ENCODE measurements at regions not wholly inside any gene's neighbourhood (a gene's known extent, or its start where the extent isn't known, plus 50 kb on each side); places are given as distances from the start of the nearest gene placed in this dataset.
"Not testable (repeated sequence)": the region's sequence is repeated elsewhere in the genome, so short reads cannot be mapped to it uniquely, and the experiment has no call there.

DNA sequence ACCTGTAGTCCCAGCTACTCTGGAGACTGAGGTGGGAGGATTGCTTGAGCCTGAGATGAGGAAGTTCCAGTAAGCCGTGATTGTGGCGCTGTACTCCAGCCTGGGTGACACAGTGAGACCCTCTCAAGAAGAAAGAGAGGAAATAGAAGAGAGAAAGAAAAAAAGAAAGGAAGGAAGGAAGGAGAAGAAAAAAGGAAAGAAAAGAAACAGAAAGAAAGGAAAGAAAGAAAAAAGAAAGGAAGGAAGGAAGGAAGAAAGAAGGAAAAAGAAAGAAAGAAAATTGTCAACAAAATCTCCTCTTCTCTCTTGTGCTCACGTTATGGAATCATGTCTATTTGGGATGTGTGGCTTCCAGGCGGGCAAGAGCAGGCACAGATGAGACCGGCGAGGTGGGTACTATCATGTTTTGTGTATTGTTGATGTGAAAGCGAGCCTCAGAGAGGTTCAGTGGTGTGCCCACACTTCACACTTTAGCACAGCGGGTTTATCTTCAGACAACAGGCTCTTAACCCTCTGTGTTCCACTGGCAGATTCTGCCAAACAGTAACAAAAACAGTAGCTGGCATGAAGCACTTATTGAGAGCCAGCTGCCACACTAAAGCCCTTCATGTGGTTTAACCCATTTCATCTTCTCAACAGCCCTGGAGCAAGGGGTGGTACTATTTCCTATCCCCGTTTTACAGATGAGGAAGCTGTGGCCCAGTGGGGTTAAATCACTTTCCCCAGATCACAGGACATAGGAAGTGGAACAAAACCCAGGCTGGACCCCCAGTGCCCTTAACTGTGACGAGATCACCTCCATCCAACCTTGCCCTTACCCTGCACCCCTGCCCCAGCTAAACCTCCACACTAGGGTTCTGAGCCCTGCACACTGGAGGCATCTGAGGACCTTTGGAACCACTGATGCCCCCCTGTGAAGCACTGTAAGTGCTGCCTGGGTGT lies 94.7 kb upstream of the TARDBP start:
- Histone ChIP-seq H3K36me3 (replicated peaks; ENCODE audit: insufficient read depth, low read depth) (no peaks in the 10 kb centered on the region), H3K9me2 (replicated peaks; ENCODE audit: insufficient read depth) (no peaks in the 10 kb centered on the region), H2AFZ (no peak overlapping the region), H4K20me1 (ENCODE audit: insufficient read depth, poor library complexity, severe bottlenecking) (no peaks in the 10 kb centered on the region), H3K27ac (no peak overlapping the region), H3K4me3 (no peak overlapping the region), H3K27me3 (peaks cover 6% of the 10 kb centered on the region), H3K9me3 (ENCODE audit: low read depth) (no peaks in the 10 kb centered on the region), H3K4me2 (no peak overlapping the region), H3K79me2 (no peaks in the 10 kb centered on the region), H3K4me1 (ENCODE audit: insufficient read depth) (no peaks in the 10 kb centered on the region)
- no peak for DNase-seq (ENCODE audit: low spot score)
- 74% methylated on average over 10 of the region's 10 CpGs for WGBS (ENCODE audit: low lambda C conversion rate, missing lambda C conversion rate)
- TF ChIP-seq, protein P1, sequence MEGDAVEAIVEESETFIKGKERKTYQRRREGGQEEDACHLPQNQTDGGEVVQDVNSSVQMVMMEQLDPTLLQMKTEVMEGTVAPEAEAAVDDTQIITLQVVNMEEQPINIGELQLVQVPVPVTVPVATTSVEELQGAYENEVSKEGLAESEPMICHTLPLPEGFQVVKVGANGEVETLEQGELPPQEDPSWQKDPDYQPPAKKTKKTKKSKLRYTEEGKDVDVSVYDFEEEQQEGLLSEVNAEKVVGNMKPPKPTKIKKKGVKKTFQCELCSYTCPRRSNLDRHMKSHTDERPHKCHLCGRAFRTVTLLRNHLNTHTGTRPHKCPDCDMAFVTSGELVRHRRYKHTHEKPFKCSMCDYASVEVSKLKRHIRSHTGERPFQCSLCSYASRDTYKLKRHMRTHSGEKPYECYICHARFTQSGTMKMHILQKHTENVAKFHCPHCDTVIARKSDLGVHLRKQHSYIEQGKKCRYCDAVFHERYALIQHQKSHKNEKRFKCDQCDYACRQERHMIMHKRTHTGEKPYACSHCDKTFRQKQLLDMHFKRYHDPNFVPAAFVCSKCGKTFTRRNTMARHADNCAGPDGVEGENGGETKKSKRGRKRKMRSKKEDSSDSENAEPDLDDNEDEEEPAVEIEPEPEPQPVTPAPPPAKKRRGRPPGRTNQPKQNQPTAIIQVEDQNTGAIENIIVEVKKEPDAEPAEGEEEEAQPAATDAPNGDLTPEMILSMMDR (IDR thresholded peaks at IDR 0.05; ENCODE audit: poor library complexity): no peak
- TF ChIP-seq EZH2 (IDR thresholded peaks at IDR 0.05; ENCODE audit: borderline replicate concordance) (no peak), EZH2phosphoT487 (IDR thresholded peaks at IDR 0.05; ENCODE audit: low read depth, severe bottlenecking, unreplicated experiment) (no peak)

DNA sequence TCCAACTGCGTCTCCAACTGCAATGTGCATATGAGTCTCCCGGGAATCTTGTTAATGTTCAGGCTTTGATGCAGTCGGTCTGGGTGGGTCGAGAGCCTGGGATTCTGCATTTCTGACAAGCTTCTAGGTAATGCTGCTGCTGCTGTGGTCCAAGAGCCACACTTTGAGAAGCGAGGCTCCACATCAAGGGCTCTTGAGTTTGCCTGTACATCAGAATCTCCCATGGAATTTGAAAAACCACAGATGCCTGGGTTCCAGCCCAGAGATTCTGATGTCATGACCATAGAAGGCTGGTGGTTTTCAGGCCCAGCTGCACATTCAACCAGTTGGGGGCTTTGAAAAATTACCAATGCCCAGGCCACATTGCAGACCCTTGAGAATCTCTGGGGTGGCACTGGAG lies 93.9 kb upstream of the TARDBP start:
- H3K79me2 ChIP-seq: no peaks in the 10 kb centered on the region
- H3K4me3 ChIP-seq: no peak overlapping the region
- H3K4me2 ChIP-seq: no peak overlapping the region
- no peak for DNase-seq (ENCODE audit: low spot score)
- H3K9me3 ChIP-seq (ENCODE audit: low read depth): no peaks in the 10 kb centered on the region
- 80% methylated on average over 5 of the region's 5 CpGs for WGBS (ENCODE audit: low lambda C conversion rate, missing lambda C conversion rate)
- peaks cover 6% of the 10 kb centered on the region for H3K27me3 ChIP-seq
- TF ChIP-seq EZH2 (IDR thresholded peaks at IDR 0.05; ENCODE audit: borderline replicate concordance): no peak
- no peaks in the 10 kb centered on the region for H3K4me1 ChIP-seq (ENCODE audit: insufficient read depth)
- H3K36me3 ChIP-seq (replicated peaks; ENCODE audit: insufficient read depth, low read depth): no peaks in the 10 kb centered on the region
- H3K9me2 ChIP-seq (replicated peaks; ENCODE audit: insufficient read depth): no peaks in the 10 kb centered on the region
- no peaks in the 10 kb centered on the region for H4K20me1 ChIP-seq (ENCODE audit: insufficient read depth, poor library complexity, severe bottlenecking)
- no peak overlapping the region for H2AFZ ChIP-seq
- no peak overlapping the region for H3K27ac ChIP-seq

DNA sequence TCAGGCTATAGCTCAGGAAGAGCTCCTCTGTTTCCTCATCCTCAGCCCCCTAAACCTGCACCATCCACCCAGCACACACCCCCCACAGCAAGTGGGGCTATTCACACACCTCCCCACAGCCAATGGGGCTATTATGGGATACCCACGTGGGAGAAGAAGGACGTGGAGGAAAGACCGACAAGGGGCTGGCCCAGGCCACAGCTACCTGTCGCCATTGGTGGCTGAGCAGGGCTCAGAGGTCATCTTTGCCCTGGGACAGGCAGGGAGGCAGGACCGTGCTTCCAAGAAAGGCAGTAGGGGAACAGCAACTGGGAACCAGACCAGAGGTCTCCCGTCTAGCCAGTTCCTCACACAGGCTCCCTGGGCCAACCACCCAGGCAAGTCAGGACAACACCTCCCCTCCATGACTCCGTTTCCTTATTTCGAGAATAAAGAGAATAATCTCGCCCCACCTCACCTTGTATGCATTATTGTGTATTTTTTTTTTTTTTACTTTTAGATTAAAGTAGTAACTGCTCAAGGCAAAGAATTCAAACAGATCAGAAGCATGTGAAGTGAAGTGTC lies 92.3 kb upstream of the TARDBP start:
- Histone ChIP-seq H3K4me3 (no peak overlapping the region), H3K9me2 (replicated peaks; ENCODE audit: insufficient read depth) (no peaks in the 10 kb centered on the region), H3K27ac (no peak overlapping the region), H3K4me1 (ENCODE audit: insufficient read depth) (no peaks in the 10 kb centered on the region), H3K27me3 (peaks cover 6% of the 10 kb centered on the region), H4K20me1 (ENCODE audit: insufficient read depth, poor library complexity, severe bottlenecking) (no peaks in the 10 kb centered on the region), H3K36me3 (replicated peaks; ENCODE audit: insufficient read depth, low read depth) (no peaks in the 10 kb centered on the region), H3K9me3 (ENCODE audit: low read depth) (no peaks in the 10 kb centered on the region), H3K4me2 (no peak overlapping the region), H3K79me2 (no peaks in the 10 kb centered on the region), H2AFZ (no peak overlapping the region)
- WGBS (ENCODE audit: low lambda C conversion rate, missing lambda C conversion rate): 78% methylated on average over 9 of the region's 9 CpGs
- TF ChIP-seq, protein P1 (IDR thresholded peaks at IDR 0.05; ENCODE audit: poor library complexity): no peak
- TF ChIP-seq EZH2 (IDR thresholded peaks at IDR 0.05; ENCODE audit: borderline replicate concordance) (no peak), EZH2phosphoT487 (IDR thresholded peaks at IDR 0.05; ENCODE audit: low read depth, severe bottlenecking, unreplicated experiment) (no peak)
- DNase-seq (ENCODE audit: low spot score): no peak

DNA sequence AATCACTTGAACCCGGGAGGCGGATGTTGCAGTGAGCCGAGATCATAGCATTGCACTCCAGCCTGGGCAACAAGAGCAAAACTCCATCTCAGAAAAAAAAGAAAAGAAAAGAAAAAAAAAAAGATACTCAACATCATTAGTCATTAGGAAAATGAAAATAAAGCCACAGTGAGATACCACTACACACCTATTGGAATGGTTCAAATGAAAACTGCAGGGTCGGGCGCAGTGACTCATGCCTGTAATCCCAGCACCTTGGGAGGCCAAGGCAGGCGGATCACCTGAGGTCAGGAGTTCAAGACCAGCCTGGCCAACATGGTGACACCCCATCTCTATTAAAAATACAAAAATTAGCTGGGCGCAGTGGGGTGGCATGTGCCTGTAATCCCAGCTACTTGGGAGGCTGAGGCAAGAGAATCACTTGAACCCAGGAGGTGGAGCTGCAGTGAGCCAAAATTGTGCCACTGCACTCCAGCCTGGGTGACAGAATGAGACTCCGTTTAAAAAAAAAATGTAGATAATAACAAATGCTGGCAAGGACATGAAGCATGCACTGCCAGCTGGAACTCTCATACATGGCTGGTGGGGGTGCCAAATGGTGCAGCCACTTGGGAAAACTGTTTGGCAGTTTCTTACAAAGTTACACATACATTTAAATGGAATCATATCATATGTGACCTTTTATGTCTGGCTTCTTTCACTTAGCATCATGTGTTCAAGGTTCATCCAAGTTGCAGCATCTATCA lies 90.0 kb upstream of the TARDBP start:
- H3K27me3 ChIP-seq; H3K27ac ChIP-seq; H3K36me3 ChIP-seq (replicated peaks; ENCODE audit: insufficient read depth, low read depth); H3K4me2 ChIP-seq; H3K9me3 ChIP-seq (ENCODE audit: low read depth); H2AFZ ChIP-seq; H3K4me3 ChIP-seq; H3K4me1 ChIP-seq (ENCODE audit: insufficient read depth); DNase-seq (ENCODE audit: low spot score); H3K79me2 ChIP-seq; H3K9me2 ChIP-seq (replicated peaks; ENCODE audit: insufficient read depth); H4K20me1 ChIP-seq (ENCODE audit: insufficient read depth, poor library complexity, severe bottlenecking): not testable (repeated sequence)
- WGBS (ENCODE audit: low lambda C conversion rate, missing lambda C conversion rate): 86% methylated on average over 8 of the region's 8 CpGs
